Adrenal gland (tissue), 9 donors: ENCODE measurements at regions not wholly inside any gene's neighbourhood (a gene's known extent, or its start where the extent isn't known, plus 50 kb on each side); places are given as distances from the start of the nearest gene placed in this dataset.

Experiments used
- DNase-seq, 7 donors: peaks; one replicate each; pipeline ENCODE4 v3.0.0-alpha.2; 2019 to 2020
- H3K27ac ChIP-seq, 5 donors: fragments of 200-600 bp; sonication (generic) in 4 of 5; 1 replicate in 3 of 5; 2 replicates in 2 of 5; pipeline versions ENCODE4 v1.5.1 to v1.8.0; 2016 to 2020; ENCODE audit warnings: mild to moderate bottlenecking in 1 of 5
- H3K27me3 ChIP-seq: fragments of 200-600 bp; 2 replicates; pipeline ENCODE4 v1.8.0; 2021
- H3K36me3 ChIP-seq, 2 donors: fragments of 200-600 bp; replicated peaks in 1 of 2; 1 replicate in 1 of 2; 2 replicates in 1 of 2; pipeline versions ENCODE4 v1.5.1 to v1.8.0; 2018 to 2022
- H3K4me1 ChIP-seq, 2 donors: fragments of 200-600 bp; replicated peaks in 1 of 2; 1 replicate in 1 of 2; 2 replicates in 1 of 2; pipeline versions ENCODE4 v1.5.1 to v1.8.0; 2018 to 2021
- H3K4me3 ChIP-seq, 4 donors: fragments of 200-600 bp; sonication (generic) in 3 of 4; one replicate each; pipeline ENCODE4 v1.5.1; 2016 to 2018
- H3K9me3 ChIP-seq, 3 donors: fragments of 200-600 bp; sonication (generic) in 1 of 3; replicated peaks in 1 of 3; 1 replicate in 2 of 3; 2 replicates in 1 of 3; pipeline versions ENCODE4 v1.5.1 to v1.8.0; 2016 to 2021
- CTCF ChIP-seq, 6 experiments: fragments of 450-650 bp in 4 of 6; fragments of 200-600 bp in 2 of 6; sonication (generic) in 1 of 6; IDR thresholded peaks; 1 replicate in 5 of 6; 2 replicates in 1 of 6; pipeline versions ENCODE4 v1.5.1 to v1.8.0; 2016 to 2021; ENCODE audit warnings: antibody characterized with exemption in 6 of 6, mild to moderate bottlenecking in 2 of 6, moderate library complexity in 1 of 6
- POLR2A ChIP-seq, 2 donors: fragments of 450-650 bp; IDR thresholded peaks; one replicate each; pipeline ENCODE4 v1.6.1; 2017; ENCODE audit warnings: antibody characterized with exemption in 2 of 2, mild to moderate bottlenecking in 2 of 2, moderate library complexity in 1 of 2
- WGBS, 4 donors: extraction: QIAGEN DNeasy Blood & Tissue Kit in 2 of 4; methylation state at CpG; one replicate each; pipeline versions ENCODE4 v1.1.5 to v1.1.7; 2013 to 2017; 5-methylcytosine and 5-hydroxymethylcytosine counted together
- intact Hi-C, 2 donors: fragments of 100-400 bp; cut with DNase I; formaldehyde crosslinking; loops; one replicate each; pipeline versions ENCODE4 v1.14.1 to v1.15.0; 2022 to 2023
- donor health status: healthy with polysubstance abuse.
- donor health status: Bipolar disorder and iron deficiency.
- donor health status: DM: yes; HTN: yes; CAD: no.
- donor health status: DM: no; HTN: no; CAD: no.
- donor health status: DM: no; HTN: no; CAD: no.

DNA sequence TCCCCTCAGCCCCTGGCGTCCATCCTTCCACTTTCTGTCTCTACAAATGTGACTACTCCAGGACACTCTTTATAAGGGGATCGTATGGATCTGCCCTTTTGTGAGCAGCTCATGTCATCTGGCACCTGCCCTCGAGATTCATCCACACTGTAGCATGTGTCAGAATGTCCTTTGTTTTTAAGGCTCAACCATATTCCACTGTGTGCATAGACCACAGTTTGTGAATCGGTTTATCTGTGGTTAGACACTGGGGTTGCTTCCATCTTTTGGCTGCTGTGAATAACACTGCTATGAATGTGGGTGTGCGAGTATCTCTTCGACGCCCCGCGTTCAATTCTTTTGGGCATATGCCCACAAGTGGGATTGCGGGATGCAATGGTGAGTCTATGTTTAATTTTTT lies 167.9 kb downstream of the NUP210 start:
- intact Hi-C loops = no loop called here
- TF ChIP-seq POLR2A (IDR thresholded peaks at IDR 0.05) = no peak
- no peak for TF ChIP-seq CTCF (IDR thresholded peaks at IDR 0.05)
- Histone ChIP-seq H3K4me1 (no peaks in the 10 kb centered on the region), H3K4me3 (no peak overlapping the region), H3K27ac (no peak overlapping the region), H3K36me3 (no peaks in the 10 kb centered on the region), H3K27me3 (no peaks in the 10 kb centered on the region), H3K9me3 (no peaks in the 10 kb centered on the region)
- WGBS, 4 donors = 77 to 87% (median 86%) methylated on average over 9 to 10 of the region's 10 CpGs
- no peak for DNase-seq

DNA sequence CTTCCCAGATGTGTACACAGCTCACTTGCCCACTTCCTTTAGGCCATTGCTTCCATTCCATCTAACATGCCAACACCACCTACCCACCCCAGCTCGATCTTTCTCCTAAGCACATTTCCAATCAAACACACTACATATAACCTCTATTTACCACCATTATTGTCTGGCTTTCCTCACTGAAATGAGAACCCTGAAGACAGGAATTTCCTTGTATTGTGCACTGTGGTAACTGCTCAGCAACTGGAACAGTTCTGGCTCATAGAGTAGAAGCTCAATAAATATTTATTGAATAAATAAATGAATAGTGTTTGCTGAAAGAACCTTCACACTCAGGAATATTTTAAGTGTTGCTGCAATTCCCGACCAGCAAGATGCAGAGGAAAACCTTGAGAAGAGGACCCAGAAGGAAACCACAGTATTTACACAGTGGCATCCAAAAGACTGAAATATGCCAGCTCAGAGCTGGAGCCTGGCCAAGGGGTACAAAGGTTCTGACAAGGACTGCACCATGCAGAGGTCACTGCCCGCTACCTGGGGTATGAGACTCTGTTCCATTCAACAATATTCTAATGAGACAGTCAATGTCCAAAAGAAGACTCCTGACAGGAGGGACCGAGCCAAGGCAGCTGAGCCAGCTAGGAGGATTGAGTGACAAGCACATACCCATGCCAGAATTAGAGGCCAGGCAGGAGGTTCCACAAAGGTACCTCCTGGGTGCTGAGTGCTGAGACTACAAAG lies 168.8 kb downstream of the NUP210 start:
- no peak overlapping the region for H3K27ac ChIP-seq
- no peaks in the 10 kb centered on the region for H3K4me1 ChIP-seq
- no peaks in the 10 kb centered on the region for H3K27me3 ChIP-seq
- no peaks in the 10 kb centered on the region for H3K9me3 ChIP-seq
- H3K4me3 ChIP-seq = no peak overlapping the region
- intact Hi-C loops = no loop called here
- no peaks in the 10 kb centered on the region for H3K36me3 ChIP-seq
- DNase-seq = no peak
- 64 to 75% (median 72%) methylated on average over 4 of the region's 4 CpGs for WGBS, 4 donors
- TF ChIP-seq POLR2A (IDR thresholded peaks at IDR 0.05) = no peak
- TF ChIP-seq CTCF (IDR thresholded peaks at IDR 0.05) = no peak

DNA sequence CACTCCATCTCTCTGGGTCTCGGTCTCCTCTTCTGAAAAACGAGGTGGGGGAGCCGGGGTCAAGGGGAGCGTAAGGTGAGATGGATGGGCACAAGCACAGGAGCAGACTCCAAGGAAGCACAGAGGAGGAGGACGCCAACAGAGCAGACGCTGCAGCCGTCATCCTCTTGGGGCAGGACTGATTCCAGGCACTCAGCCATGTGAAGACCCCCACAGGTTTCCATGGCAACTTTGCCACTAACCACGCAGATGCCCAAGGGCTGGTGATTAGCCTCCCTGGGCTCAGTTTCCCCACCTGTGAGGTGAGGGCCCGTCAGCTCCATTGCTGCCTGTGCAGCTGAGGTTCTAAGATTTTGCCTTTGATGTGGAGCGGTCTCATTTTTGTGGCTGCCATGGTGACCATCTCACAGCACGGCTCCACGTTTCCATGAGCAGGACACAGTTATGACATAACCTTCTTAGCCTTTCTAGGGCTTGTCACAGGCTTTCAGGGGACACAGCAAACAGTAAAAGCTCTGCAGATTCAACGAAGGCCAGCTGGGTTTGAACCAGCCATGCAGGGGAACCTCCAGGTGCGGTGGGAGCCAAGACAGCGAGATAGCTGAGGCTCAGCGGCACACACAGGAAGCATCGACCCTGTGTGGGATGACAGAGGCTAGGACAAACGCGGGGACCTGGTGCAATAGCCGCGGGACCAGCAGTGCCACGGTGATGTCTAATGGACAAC lies 170.3 kb downstream of the NUP210 start:
- intact Hi-C loops = no loop called here
- WGBS, 4 donors = 76 to 81% (median 78%) methylated on average over 21 to 22 of the region's 22 CpGs
- Histone ChIP-seq H3K4me1 (no peaks in the 10 kb centered on the region), H3K36me3 (no peaks in the 10 kb centered on the region), H3K9me3 (no peaks in the 10 kb centered on the region), H3K27ac (no peak overlapping the region), H3K4me3 (no peak overlapping the region), H3K27me3 (no peaks in the 10 kb centered on the region)
- TF ChIP-seq CTCF (IDR thresholded peaks at IDR 0.05) (no peak), POLR2A (IDR thresholded peaks at IDR 0.05) (no peak)
- DNase-seq = no peak

- Histone ChIP-seq H3K4me3 (no peak overlapping the region), H3K36me3 (no peaks in the 10 kb centered on the region), H3K4me1 (no peaks in the 10 kb centered on the region), H3K27me3 (no peaks in the 10 kb centered on the region), H3K27ac (no peak overlapping the region), H3K9me3 (no peaks in the 10 kb centered on the region)
- 61 to 69% (median 64%) methylated on average over 4 to 6 of the region's 6 CpGs for WGBS, 4 donors
- TF ChIP-seq POLR2A (IDR thresholded peaks at IDR 0.05) (no peak), CTCF (IDR thresholded peaks at IDR 0.05) (no peak)
- DNase-seq = no peak
- intact Hi-C loops = no loop called here
Measured at GRCh38 chr3:13248640-13249039, 171.5 kb downstream of the NUP210 start.
